Peyer's patch (tissue), 4 donors: ENCODE measurements at regions not wholly inside any gene's neighbourhood (a gene's known extent, or its start where the extent isn't known, plus 50 kb on each side); places are given as distances from the start of the nearest gene placed in this dataset.

Experiments
- CTCF ChIP-seq, 6 experiments: fragments of 450-650 bp in 4 of 6; fragments of 200-600 bp in 2 of 6; sonication (generic) in 1 of 6; IDR thresholded peaks; one replicate each; pipeline ENCODE4 v1.5.1; 2017 to 2019; ENCODE audit warnings: antibody characterized with exemption in 6 of 6, mild to moderate bottlenecking in 3 of 6, moderate library complexity in 1 of 6
- POLR2A ChIP-seq, 2 donors: fragments of 450-650 bp; IDR thresholded peaks; one replicate each; pipeline ENCODE4 v1.5.1; 2017; ENCODE audit warnings: antibody characterized with exemption in 2 of 2, mild to moderate bottlenecking in 2 of 2, moderate library complexity in 2 of 2

DNA sequence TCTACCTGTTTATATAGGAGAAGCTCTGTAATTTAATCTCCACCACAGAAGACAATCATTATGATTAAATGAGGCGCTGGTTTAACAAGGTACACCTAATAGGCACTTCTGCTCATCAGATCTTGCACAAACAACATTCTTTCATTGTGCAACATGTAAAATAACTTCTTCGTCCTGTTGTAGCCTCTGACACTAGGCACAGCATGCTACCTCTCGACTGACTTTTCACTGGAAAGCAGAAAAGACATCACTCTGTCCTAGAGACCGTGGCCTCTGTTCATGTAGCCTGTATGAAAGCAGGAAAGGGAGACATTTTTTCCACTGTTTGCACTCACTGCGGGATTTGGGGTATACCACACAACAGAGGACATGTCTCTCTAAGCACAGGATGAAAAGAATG lies 316.5 kb downstream of the IRS1 start:
- TF ChIP-seq CTCF (IDR thresholded peaks at IDR 0.05) (no peak), POLR2A (IDR thresholded peaks at IDR 0.05) (no peak)
